ENCODE measurements at regions not wholly inside any gene's neighbourhood (a gene's known extent, or its start where the extent isn't known, plus 50 kb on each side); places are given as distances from the start of the nearest gene placed in this dataset.

- no peak for DNase-seq
Observed at GRCh38 chr2:3060049-3060448, 317.6 kb downstream of the EIPR1 start.

- DNase-seq = no peak
Observed at GRCh38 chr2:3059141-3059925, 318.3 kb downstream of the EIPR1 start.

GRCh38 chr2:3054066-3054465 lies 323.6 kb downstream of the EIPR1 start:
- no peak for DNase-seq

- no peak for DNase-seq
Observed at GRCh38 chr2:3051266-3051665, 326.4 kb downstream of the EIPR1 start.

GRCh38 chr2:3046170-3046865 lies 331.3 kb downstream of the EIPR1 start:
- DNase-seq = no peak

GRCh38 chr2:3045318-3045921 lies 332.2 kb downstream of the EIPR1 start:
- DNase-seq = no peak

- no peak for DNase-seq
Observed at GRCh38 chr2:3044587-3045317, 332.9 kb downstream of the EIPR1 start.

GRCh38 chr2:3043726-3044125 lies 333.9 kb downstream of the EIPR1 start:
- DNase-seq = no peak

- DNase-seq = no peak
Observed at GRCh38 chr2:3042601-3043585, 334.7 kb downstream of the EIPR1 start.

- no peak for DNase-seq
Observed at GRCh38 chr2:3041841-3042600, 335.6 kb downstream of the EIPR1 start.

- no peak for DNase-seq
Observed at GRCh38 chr2:3041246-3041645, 336.4 kb downstream of the EIPR1 start.

- DNase-seq = no peak
Observed at GRCh38 chr2:3040496-3041140, 337.0 kb downstream of the EIPR1 start.

- no peak for DNase-seq
Observed at GRCh38 chr2:3040066-3040428, 337.6 kb downstream of the EIPR1 start.

GRCh38 chr2:3039188-3040065 lies 338.2 kb downstream of the EIPR1 start:
- no peak for DNase-seq

GRCh38 chr2:3038636-3039035 lies 339.0 kb downstream of the EIPR1 start:
- DNase-seq = no peak

GRCh38 chr2:3037196-3038194 lies 340.1 kb downstream of the EIPR1 start:
- no peak for DNase-seq

GRCh38 chr2:3036432-3037125 lies 341.0 kb downstream of the EIPR1 start:
- no peak for DNase-seq
